ENCODE measurements at regions not wholly inside any gene's neighbourhood (a gene's known extent, or its start where the extent isn't known, plus 50 kb on each side); places are given as distances from the start of the nearest gene placed in this dataset.

- DNase-seq (ENCODE audit: low read depth) = no peak
These were observed 481.0 kb downstream of the SOX6 start for GRCh38 chr11:15875393-15875792.

- DNase-seq (ENCODE audit: low read depth) = no peak
These were observed 480.4 kb downstream of the SOX6 start for GRCh38 chr11:15875943-15876342.

- DNase-seq (ENCODE audit: low read depth) = no peak
These were observed 477.6 kb downstream of the SOX6 start for GRCh38 chr11:15878756-15879155.

GRCh38 chr11:15880291-15880690 is 476.1 kb downstream of the SOX6 start:
- DNase-seq (ENCODE audit: low read depth) = no peak

DNA sequence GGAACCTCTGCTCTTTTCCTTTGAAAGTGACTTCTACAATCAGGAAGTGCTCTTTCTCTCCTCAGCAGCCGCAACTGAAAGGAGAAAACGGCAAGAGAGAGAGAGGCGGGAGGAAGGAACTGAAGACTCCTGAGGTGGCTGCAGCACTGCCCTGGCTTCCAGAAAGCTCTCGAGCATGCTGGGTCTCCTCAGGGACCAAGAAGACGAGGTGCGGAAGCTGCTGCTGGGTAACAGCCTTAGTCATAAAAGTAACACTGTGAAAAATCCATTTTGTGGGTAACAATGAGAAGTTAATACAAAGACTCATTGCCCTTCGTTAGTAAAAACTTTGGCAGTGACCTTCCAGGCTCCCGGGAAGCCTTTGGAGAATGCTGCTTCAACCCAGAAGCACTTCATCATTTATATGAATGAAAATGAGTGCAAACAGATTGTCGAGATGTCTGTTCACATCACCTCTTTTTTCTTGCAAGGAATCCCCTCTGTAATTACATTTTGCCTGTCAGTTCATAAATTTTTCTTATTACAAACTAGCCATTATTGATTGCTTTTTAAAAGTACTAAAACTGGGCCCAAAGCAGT is 473.4 kb downstream of the SOX6 start:
- DNase-seq (ENCODE audit: low read depth) = no peak

GRCh38 chr11:15883455-15883920 is 472.9 kb downstream of the SOX6 start:
- DNase-seq (ENCODE audit: low read depth) = no peak

GRCh38 chr11:15884141-15884540 is 472.2 kb downstream of the SOX6 start:
- DNase-seq (ENCODE audit: low read depth) = no peak

GRCh38 chr11:15884777-15885540 is 471.4 kb downstream of the SOX6 start:
- DNase-seq (ENCODE audit: low read depth) = no peak

DNA sequence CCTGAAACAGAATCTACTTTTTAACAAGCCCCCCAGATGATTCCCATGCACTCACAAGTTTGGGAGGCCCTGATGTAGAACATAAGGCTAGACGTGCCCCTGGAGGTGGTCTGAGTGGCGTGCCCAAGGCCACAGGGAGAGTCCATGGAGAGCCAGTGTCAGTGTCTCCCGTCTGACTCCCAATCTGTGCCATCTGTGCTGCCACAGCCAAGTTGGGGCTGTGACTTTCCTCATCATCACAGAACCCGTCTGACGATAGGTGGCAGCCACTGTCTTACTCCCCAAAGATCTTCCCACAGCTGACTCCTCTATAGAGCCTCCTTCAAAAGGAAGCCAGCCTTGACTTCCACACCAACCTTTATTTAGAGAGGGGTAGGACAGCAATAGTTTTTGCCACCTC is 470.5 kb downstream of the SOX6 start:
- no peak for DNase-seq (ENCODE audit: low read depth)

DNA sequence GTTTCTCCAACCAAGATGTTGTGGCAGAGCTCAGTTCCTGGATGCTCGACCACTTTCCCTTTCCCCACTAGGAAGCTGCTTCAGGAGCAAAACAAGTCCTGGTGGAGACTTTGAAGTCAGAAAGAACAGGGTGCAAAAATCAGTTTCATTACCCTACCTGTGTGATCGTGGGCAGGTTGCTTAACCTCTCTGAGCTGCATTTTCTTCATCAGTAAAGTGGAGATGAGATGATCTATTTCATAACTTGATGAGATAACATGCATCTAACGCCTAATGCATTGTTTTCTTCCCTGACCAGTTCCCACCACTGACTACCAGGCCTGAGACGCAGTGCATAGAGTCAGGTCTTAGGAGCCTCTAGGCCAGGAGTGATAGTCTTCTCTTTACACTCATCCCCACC is 470.0 kb downstream of the SOX6 start:
- DNase-seq (ENCODE audit: low read depth) = no peak

DNA sequence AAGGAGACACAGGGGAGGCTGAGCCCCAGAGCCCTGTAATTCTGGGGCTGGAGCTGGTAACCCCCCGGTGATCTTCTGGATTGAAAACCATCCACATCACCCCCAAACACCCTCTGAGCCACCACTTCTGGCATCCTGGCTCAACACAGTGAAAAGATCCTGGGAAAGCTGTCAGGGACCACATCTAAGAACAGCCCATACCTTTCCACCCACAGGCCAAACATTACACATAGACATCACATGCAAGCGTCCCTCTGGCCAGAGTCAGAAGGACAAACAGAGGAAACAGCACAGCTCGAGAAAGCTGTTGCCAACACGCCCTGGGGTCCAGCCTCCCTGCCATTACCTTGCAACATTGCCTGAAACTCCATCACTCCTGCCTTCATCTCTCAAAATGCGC is 469.5 kb downstream of the SOX6 start:
- no peak for DNase-seq (ENCODE audit: low read depth)

DNA sequence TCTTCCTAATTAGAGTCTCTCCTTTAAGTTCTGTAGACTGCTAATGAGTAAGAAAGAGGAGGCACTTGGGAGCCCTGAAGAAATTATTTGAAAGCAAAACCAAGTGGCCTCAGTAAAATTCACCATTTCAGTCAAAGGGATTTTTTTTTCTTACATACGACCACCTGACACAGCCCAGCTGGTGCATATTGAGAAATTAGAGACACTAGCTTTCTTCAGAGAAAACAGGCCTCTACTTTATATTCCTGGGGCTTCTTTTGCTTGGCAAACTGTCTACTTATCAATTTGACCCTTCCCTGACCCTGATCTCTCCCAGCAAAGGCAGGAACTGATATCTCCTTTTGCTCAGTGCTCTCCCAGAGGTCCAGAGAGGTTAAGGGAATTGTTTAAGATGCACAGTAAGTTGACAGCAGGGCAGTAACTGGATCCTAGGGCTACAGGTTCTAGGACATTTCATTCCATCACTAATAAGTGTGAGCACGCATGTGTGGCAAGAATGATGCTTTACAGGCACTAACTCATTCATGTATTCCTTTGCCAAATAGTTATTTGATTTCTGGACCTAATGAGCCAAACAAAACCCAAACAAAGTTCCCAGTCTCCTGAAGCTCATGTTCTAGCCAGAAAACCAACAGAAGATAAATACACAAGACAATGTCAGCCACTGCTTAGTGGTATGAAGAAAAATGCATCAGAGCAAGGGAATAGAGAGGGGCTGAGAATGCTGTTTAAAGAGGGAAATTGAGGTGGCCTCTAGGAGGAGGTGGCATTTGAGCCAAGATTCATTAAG is 467.6 kb downstream of the SOX6 start:
- DNase-seq (ENCODE audit: low read depth) = no peak

DNA sequence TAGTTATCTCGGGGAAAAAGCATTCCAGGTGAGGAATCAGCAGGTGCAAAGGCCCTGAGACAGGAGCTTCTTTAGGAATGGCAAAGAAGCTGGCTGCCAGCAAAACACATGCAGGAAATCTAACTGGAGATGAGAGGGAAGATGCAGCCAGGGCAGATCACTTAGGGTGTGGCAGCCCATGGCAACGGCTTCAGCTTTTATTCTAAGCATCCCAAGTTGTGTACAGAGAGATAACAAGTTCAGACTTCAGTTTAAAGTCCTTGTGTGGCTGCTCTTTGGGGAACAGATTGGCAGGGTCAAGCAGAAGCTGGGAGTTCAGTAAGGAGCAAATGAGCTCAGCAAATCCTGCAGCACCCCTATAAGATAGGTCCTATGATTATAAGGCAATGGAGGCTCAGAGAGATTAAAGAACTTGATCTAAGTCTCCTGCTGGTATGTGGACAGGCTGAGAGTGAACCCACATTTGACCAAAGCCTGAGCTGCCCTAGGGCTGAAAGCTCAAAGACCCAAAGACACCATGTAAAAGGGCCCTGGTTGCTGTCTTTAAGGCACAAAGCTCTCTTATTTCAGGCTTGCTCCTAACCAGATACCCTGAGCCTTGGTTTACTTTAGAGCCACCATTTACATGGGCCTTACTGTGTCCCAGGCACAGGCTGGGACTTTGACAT is 466.8 kb downstream of the SOX6 start:
- no peak for DNase-seq (ENCODE audit: low read depth)

DNA sequence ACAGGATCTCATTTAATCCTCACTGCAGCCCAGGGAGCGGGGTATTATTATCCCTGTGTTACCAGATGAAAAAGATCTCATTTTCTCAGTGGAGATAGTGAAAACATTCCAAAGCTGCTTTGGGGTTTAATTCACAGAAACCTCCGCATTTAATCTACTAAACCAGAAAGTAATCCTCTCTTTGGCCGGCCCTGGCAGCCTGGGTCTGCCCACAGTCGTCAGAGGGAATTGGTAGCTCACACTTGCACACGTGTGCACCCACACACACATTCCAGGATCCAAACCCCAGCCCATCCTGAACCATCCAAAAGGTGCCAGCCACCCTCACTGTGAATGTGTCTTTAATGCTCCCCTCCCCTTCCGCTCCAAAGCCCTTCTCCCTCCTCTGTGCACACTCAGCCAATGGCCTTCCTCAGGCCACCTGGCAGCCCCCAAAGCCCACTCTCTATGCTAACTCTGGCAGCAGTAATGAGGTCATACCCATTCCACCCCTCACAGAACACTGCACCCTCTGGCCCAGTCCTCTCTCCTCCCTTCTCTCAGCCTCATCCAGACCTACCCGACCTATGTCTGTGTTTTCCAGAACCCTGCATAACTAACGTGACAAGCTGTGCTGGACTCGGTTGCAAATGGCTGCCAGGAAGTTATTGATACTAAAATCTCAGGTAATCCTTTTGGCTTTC is 466.2 kb downstream of the SOX6 start:
- no peak for DNase-seq (ENCODE audit: low read depth)

DNA sequence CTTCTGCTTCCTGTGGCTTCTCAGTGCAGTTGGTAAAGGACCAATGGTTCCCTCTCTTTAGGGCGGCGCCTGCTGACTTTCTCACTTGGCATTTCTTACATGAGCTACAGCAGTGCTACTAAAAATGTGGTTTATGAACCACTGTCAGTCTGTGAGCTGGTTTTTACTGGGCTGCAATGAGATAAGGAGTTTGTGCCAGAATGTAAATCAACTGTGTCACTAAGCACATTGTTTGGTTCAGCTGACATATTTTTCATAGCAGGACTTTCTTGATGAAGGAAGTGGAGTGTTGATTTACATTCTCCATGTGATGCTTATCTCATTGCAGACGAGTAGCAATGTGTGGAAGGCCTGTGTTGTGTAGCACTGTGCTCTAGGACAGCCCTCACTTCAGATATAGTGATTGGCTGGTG is 463.3 kb downstream of the SOX6 start:
- no peak for DNase-seq (ENCODE audit: low read depth)

GRCh38 chr11:15896026-15896425 is 460.3 kb downstream of the SOX6 start:
- DNase-seq (ENCODE audit: low read depth) = no peak

GRCh38 chr11:15896530-15896929 is 459.8 kb downstream of the SOX6 start:
- DNase-seq (ENCODE audit: low read depth) = no peak

GRCh38 chr11:15897211-15897960 is 459.0 kb downstream of the SOX6 start:
- peak; percentile 2 for DNase-seq (ENCODE audit: low read depth)

GRCh38 chr11:15901054-15901453 is 455.3 kb downstream of the SOX6 start:
- no peak for DNase-seq (ENCODE audit: low read depth)

GRCh38 chr11:15901790-15902189 is 454.6 kb downstream of the SOX6 start:
- no peak for DNase-seq (ENCODE audit: low read depth)

DNA sequence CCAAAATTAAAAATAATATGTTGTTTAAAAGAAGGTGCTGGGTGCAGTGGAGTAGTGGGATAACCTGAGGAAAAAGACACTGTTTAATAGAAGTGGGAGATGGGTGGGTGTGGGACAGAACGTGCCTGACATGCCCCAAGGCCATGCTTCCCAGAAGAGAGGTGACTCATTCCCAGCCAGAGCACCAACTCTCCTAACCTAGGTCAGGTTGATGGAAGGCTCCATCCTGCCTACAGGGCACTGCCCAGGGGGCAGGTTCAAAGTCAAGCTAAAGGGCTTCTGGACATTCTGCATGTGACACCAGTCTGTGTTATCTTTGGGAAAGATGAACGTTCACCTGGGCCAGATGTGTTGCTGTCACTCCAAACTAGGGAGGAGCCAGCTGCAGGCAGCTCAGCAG is 453.1 kb downstream of the SOX6 start:
- no peak for DNase-seq (ENCODE audit: low read depth)
